T-cell (primary cell): ENCODE measurements at regions not wholly inside any gene's neighbourhood (a gene's known extent, or its start where the extent isn't known, plus 50 kb on each side); places are given as distances from the start of the nearest gene placed in this dataset.
"Not testable (repeated sequence)": the region's sequence is repeated elsewhere in the genome, so short reads cannot be mapped to it uniquely, and the experiment has no call there.

ENCODE experiments used
- ATAC-seq, 4 experiments: fragments of 200-7000 bp in 3 of 4; fragments of 150-1000 bp in 1 of 4; cut with Tn5 transposase; replicated peaks in 1 of 4; 1 replicate in 3 of 4; 2 replicates in 1 of 4; pipeline ENCODE4 v1.10.0; 2021; ENCODE audit warnings: moderate library complexity in 3 of 4, mild to moderate bottlenecking in 2 of 4, moderate number of reproducible peaks in 1 of 4
- CTCF ChIA-PET, 2 donors: fragments of 300-600 bp; sonication (Branson Sonifier 250); formaldehyde crosslinking; loops; one replicate each; lab custom pipeline; 2022; ENCODE audit warnings: antibody characterized with exemption in 2 of 2; lab: Charles Lee
- POLR2A ChIA-PET, 2 donors: fragments of 300-600 bp; sonication (Branson Sonifier 250); formaldehyde crosslinking; loops; one replicate each; lab custom pipeline; 2022; ENCODE audit warnings: antibody characterized with exemption in 2 of 2; lab: Charles Lee
- DNase-seq, 35 experiments: peaks; one replicate each; pipeline versions ENCODE4 v3.0.0 to v3.0.0-alpha.2; 2013 to 2023
- H3K27ac ChIP-seq: one replicate; pipeline ENCODE4 v1.5.1; 2013; ENCODE audit warnings: low read length
- H3K27me3 ChIP-seq, 2 experiments: replicated peaks in 1 of 2; 1 replicate in 1 of 2; 2 replicates in 1 of 2; pipeline versions ENCODE4 v1.6.1 to v1.7.0; 2013; ENCODE audit warnings: low read length in 1 of 2, mixed read lengths in 1 of 2; ENCODE audit not compliant: control insufficient read depth in 2 of 2, insufficient read depth in 2 of 2; ENCODE audit errors: extremely low read depth in 1 of 2
- H3K36me3 ChIP-seq, 2 donors: 1 replicate in 1 of 2; 2 replicates in 1 of 2; pipeline versions ENCODE4 v1.6.1 to v1.7.0; 2013; ENCODE audit warnings: low read length in 1 of 2; ENCODE audit not compliant: control insufficient read depth in 2 of 2, insufficient read depth in 1 of 2; ENCODE audit errors: extremely low read depth in 1 of 2
- H3K4me1 ChIP-seq, 2 experiments: 1 replicate in 1 of 2; 2 replicates in 1 of 2; pipeline versions ENCODE4 v1.6.1 to v1.7.0; 2013; ENCODE audit warnings: low read length in 2 of 2, mixed read lengths in 1 of 2; ENCODE audit not compliant: insufficient read depth in 2 of 2, control insufficient read depth in 1 of 2; ENCODE audit errors: extremely low read depth in 1 of 2
- H3K4me3 ChIP-seq, 2 donors: 1 replicate in 1 of 2; 2 replicates in 1 of 2; pipeline versions ENCODE4 v1.5.1 to v1.7.0; 2013; ENCODE audit warnings: mild to moderate bottlenecking in 2 of 2, low read length in 1 of 2, moderate library complexity in 1 of 2; ENCODE audit not compliant: control insufficient read depth in 1 of 2; ENCODE audit errors: extremely low read depth in 1 of 2
- H3K9me3 ChIP-seq: 2 replicates; pipeline ENCODE4 v1.7.0; 2013
- H3K27ac Mint-ChIP-seq, 2 donors: one replicate each; pipeline ENCODE4 v1.8.0; 2020 to 2021; ENCODE audit warnings: mild to moderate bottlenecking in 2 of 2, mixed read lengths in 2 of 2
- H3K27me3 Mint-ChIP-seq, 2 donors: one replicate each; pipeline ENCODE4 v1.8.0; 2021 to 2022; ENCODE audit warnings: mixed read lengths in 2 of 2
- H3K36me3 Mint-ChIP-seq: one replicate; pipeline ENCODE4 v1.8.0; 2021; ENCODE audit warnings: mixed read lengths
- H3K4me1 Mint-ChIP-seq, 3 donors: one replicate each; pipeline ENCODE4 v1.8.0; 2020 to 2022; ENCODE audit warnings: mixed read lengths in 3 of 3, mild to moderate bottlenecking in 1 of 3
- H3K4me3 Mint-ChIP-seq, 3 donors: one replicate each; pipeline ENCODE4 v1.8.0; 2020 to 2022; ENCODE audit warnings: mild to moderate bottlenecking in 3 of 3, mixed read lengths in 3 of 3, moderate library complexity in 3 of 3
- H3K9me3 Mint-ChIP-seq, 3 donors: one replicate each; pipeline ENCODE4 v1.8.0; 2020 to 2022; ENCODE audit warnings: mixed read lengths in 3 of 3
- WGBS: methylation state at CpG from one replicate; pipeline ENCODE4 v1.1.5; 2013; ENCODE audit warnings: missing lambda C conversion rate; ENCODE audit not compliant: insufficient coverage; 5-methylcytosine and 5-hydroxymethylcytosine counted together

DNA sequence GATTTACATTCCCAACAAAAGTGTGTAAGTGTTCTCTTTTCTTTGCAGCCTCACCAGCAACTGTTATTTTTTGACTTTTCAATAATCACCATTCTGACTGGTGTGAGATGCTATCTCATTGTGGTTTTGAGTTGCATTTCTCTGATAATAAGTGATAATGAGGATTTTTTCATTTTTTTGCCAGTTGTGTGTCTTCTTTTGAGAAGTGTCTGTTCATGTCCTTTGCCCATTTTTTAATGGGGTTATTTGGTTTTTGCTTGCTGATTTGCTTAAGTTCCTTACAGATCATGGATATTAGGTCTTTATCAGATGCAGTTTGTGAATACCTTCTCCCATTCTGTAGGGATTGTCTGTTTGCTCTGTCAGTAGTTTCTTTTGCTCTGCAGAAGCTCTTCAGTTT lies 107.7 kb downstream of the EHF start:
- Mint-ChIP-seq H3K27ac (no peak overlapping the region), H3K27me3 (peaks cover 14 to 28% of the 10 kb centered on the region in 2 donors), H3K9me3 (peaks cover 4 to 16% (median 7%) of the 10 kb centered on the region in 3 donors), H3K4me3 (no peak overlapping the region), H3K36me3 (no peaks in the 10 kb centered on the region), H3K4me1 (no peaks in the 10 kb centered on the region)
- Histone ChIP-seq H3K4me3 (no peak overlapping the region), H3K27me3 (peaks cover 0 to 10% of the 10 kb centered on the region in 2 experiments), H3K9me3 (no peaks in the 10 kb centered on the region), H3K36me3 (no peaks in the 10 kb centered on the region), H3K4me1 (no peaks in the 10 kb centered on the region), H3K27ac (no peak overlapping the region)
- no peak for DNase-seq
- ChIA-PET POLR2A (no interaction called here), CTCF (interaction anchor here in 1 of 2 donors (0.6 kb wide), 1 partner anchor 9 kb away, joined by 3 read pairs; no protein-coding TSS in a partner anchor)
- no peak for ATAC-seq

DNA sequence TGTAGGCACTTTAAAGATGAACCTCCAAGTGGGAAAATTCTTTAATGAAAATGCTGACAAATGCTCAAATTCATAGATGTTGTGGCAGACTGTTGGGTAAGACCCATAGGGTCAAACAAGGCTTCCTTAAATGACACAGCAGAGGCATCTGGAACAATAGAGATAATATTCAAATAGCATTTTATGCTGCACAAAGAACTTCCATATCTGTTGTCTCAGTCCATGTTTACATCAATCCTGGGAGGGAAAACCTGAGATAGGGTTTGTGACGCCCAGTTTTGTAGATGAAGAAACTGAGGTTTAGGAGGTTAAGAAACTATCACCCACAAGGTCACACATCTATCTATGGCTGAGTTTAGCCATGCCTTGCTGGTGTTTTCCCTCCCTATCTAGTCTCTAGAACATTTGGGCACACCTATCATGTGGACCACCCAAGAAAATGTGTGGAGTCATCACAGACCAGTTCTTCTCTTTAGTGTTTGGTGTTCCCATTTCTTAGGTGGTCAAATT lies 106.4 kb downstream of the EHF start:
- no peaks in the 10 kb centered on the region for H3K4me1 ChIP-seq
- H3K36me3 ChIP-seq, result no peaks in the 10 kb centered on the region
- ChIA-PET CTCF (no interaction called here), POLR2A (no interaction called here)
- Mint-ChIP-seq H3K27me3 (peaks cover 13 to 25% of the 10 kb centered on the region in 2 donors), H3K36me3 (no peaks in the 10 kb centered on the region), H3K4me3 (no peak overlapping the region), H3K27ac (no peak overlapping the region), H3K4me1 (no peaks in the 10 kb centered on the region), H3K9me3 (peaks cover 4 to 24% (median 11%) of the 10 kb centered on the region in 3 donors)
- ATAC-seq (no peak), DNase-seq (peak in 1 of 35 experiments; percentile 1)
- H3K27me3 ChIP-seq, result peaks cover 0 to 9% of the 10 kb centered on the region in 2 experiments
- H3K27ac ChIP-seq, result no peak overlapping the region
- no peak overlapping the region for H3K4me3 ChIP-seq
- H3K9me3 ChIP-seq, result no peaks in the 10 kb centered on the region
- WGBS, result no CpG with 5 or more reads among the region's 1 CpG

DNA sequence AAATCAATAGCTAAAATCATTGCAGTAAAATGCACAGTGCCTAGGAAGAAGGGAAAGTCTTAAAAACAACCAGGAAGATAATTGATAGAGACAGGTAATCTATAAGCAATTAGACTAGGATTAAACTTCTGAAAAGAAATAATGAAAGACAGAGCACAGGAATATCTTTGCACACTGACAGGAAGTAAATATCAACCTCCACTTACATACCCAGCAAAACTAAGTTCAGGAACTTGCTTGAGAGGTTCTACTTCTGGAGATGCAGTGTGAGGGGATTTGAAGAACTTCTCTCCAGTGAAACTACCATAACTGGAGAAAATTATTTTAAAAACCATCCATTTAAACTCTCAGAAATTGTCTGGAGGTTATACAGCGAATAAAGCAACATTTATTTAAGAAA lies 104.1 kb downstream of the EHF start:
- ChIA-PET CTCF (no interaction called here), POLR2A (no interaction called here)
- Mint-ChIP-seq H3K4me3 (no peak overlapping the region), H3K27ac (no peak overlapping the region), H3K27me3 (peaks cover 4 to 12% of the 10 kb centered on the region in 2 donors), H3K36me3 (no peaks in the 10 kb centered on the region), H3K9me3 (peaks cover 4 to 24% (median 11%) of the 10 kb centered on the region in 3 donors), H3K4me1 (no peaks in the 10 kb centered on the region)
- DNase-seq, result no peak
- H3K27ac ChIP-seq, result no peak overlapping the region
- ATAC-seq, result no peak
- H3K4me1 ChIP-seq, result no peaks in the 10 kb centered on the region
- no peaks in the 10 kb centered on the region for H3K27me3 ChIP-seq
- WGBS, result no CpG with 5 or more reads among the region's 1 CpG
- H3K36me3 ChIP-seq, result no peaks in the 10 kb centered on the region
- H3K9me3 ChIP-seq, result no peaks in the 10 kb centered on the region
- no peak overlapping the region for H3K4me3 ChIP-seq

DNA sequence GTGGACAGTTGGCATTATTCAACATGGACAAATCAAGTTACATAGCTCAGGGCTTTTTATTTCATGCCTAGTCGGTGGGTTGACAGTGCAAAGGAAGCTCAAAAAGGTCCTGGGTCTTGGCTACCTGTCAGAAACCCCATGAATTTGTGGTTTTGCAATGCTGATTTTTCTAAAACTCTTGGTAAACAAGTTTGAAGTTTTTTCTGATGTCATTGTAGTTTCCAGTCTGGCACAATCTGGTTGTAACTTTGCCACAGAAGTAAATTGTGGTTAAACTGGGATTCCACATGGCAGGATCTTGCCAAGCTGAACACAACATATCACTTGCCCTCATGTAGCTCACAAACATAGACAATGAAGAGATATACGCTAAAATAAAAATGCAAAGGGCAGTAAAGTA lies 100.8 kb downstream of the EHF start:
- DNase-seq, result no peak
- Histone ChIP-seq H3K4me1 (no peaks in the 10 kb centered on the region), H3K27ac (no peak overlapping the region), H3K9me3 (no peaks in the 10 kb centered on the region), H3K4me3 (no peak overlapping the region), H3K27me3 (no peaks in the 10 kb centered on the region), H3K36me3 (no peaks in the 10 kb centered on the region)
- WGBS, result 71% methylated on average over 2 of the region's 2 CpGs
- H3K9me3 Mint-ChIP-seq, result peaks cover 4 to 24% (median 11%) of the 10 kb centered on the region in 3 donors
- H3K4me1 Mint-ChIP-seq, result no peaks in the 10 kb centered on the region
- ATAC-seq, result no peak
- peaks cover 5 to 6% of the 10 kb centered on the region in 2 donors for H3K27me3 Mint-ChIP-seq
- CTCF ChIA-PET, result no interaction called here
- no peak overlapping the region for H3K27ac Mint-ChIP-seq
- POLR2A ChIA-PET, result interaction anchor here in 1 of 2 donors (0.5 kb wide), 1 partner anchor 125 kb away, joined by 3 read pairs; no protein-coding TSS in a partner anchor
- no peak overlapping the region for H3K4me3 Mint-ChIP-seq
- H3K36me3 Mint-ChIP-seq, result no peaks in the 10 kb centered on the region

DNA sequence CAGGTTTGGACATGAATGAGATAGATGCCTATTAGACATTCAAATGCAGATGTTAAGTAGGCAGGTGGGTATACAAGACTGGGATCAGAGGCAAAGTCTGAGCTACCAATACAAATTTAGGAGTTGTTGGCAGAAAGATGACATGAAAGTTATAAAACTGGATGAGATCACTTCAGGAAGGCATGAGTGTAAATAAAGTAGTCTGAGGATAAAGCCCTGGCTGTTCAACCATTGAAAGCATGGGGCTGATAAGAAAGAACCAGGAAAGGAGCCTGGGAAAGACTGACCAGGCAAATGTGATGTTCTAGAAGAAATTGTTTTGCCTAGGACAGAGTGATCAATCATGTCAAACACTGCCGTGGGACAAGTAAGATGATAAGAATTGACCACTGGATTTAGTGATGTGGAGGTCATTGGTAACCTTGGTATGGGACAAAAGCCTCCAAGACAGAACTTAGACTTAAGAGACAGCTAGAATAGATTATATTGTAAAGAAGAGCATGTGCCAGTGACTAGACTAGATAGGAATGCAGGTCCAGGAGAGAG lies 98.5 kb downstream of the EHF start:
- no peak overlapping the region for H3K4me3 Mint-ChIP-seq
- Histone ChIP-seq H3K4me1 (no peaks in the 10 kb centered on the region), H3K36me3 (no peaks in the 10 kb centered on the region), H3K27ac (no peak overlapping the region), H3K9me3 (no peaks in the 10 kb centered on the region), H3K4me3 (no peak overlapping the region), H3K27me3 (no peaks in the 10 kb centered on the region)
- ChIA-PET POLR2A (no interaction called here), CTCF (interaction anchor here in 1 of 2 donors (0.5 to 0.7 kb wide), 2 partner anchors 9 to 1103 kb away, joined by 3 to 4 read pairs; no protein-coding TSS in a partner anchor)
- H3K9me3 Mint-ChIP-seq, result peaks cover 0 to 15% (median 5%) of the 10 kb centered on the region in 3 donors
- WGBS, result 25% methylated on average over 1 of the region's 1 CpG
- H3K27me3 Mint-ChIP-seq, result peaks cover 6 to 13% of the 10 kb centered on the region in 2 donors
- no peak for DNase-seq
- no peaks in the 10 kb centered on the region for H3K36me3 Mint-ChIP-seq
- H3K4me1 Mint-ChIP-seq, result no peaks in the 10 kb centered on the region
- ATAC-seq, result no peak
- H3K27ac Mint-ChIP-seq, result no peak overlapping the region

DNA sequence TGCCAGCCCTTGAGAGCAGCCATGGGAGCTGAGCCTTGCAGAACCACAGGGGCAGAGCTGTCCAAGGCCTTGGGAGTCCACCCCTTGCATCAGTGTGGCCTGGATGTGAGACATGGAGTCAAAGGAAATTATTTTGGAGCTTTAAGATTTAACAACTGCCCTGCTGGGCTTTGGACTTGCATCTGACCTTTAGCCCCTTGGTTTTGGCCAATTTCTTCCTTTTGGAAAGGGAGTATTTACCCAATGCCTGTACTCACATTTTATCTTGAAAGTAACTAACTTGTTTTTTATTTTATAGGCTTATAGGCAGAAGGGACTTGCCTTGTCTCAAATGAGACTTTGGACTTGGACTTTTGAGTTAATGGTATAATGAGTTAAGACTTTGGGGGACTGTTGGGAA lies 92.7 kb downstream of the EHF start:
- H3K4me3 ChIP-seq, H3K36me3 ChIP-seq, H3K4me3 Mint-ChIP-seq, H3K36me3 Mint-ChIP-seq, DNase-seq, H3K27me3 ChIP-seq, H3K27ac ChIP-seq, H3K27me3 Mint-ChIP-seq, H3K4me1 Mint-ChIP-seq, CTCF ChIA-PET, H3K27ac Mint-ChIP-seq, H3K9me3 ChIP-seq, ATAC-seq, H3K4me1 ChIP-seq, POLR2A ChIA-PET: not testable (repeated sequence)
- peaks cover 5 to 32% (median 20%) of the 10 kb centered on the region in 3 donors for H3K9me3 Mint-ChIP-seq
